ENCODE measurements at regions not wholly inside any gene's neighbourhood (a gene's known extent, or its start where the extent isn't known, plus 50 kb on each side); places are given as distances from the start of the nearest gene placed in this dataset.
"Not testable (repeated sequence)": the region's sequence is repeated elsewhere in the genome, so short reads cannot be mapped to it uniquely, and the experiment has no call there.

GRCh38 chr5:42109006-42109572 lies 184.0 kb downstream of the FBXO4 start:
- no peak overlapping the region for H3K27ac Mint-ChIP-seq
- Histone ChIP-seq H3K14ac (ENCODE audit: insufficient read depth, low read length) (no peak overlapping the region), H2BK15ac (ENCODE audit: low read depth, low read length) (no peak overlapping the region), H3K4me2 (ENCODE audit: insufficient read depth, insufficient read length, low read length) (no peak overlapping the region), H2AFZ (ENCODE audit: low read length) (no peak overlapping the region), H3T11ph (ENCODE audit: low read length) (no peak overlapping the region), H4K91ac (ENCODE audit: insufficient read length, low read depth, low read length) (no peak overlapping the region), H3K4ac (ENCODE audit: low read depth, low read length) (no peak overlapping the region), H3K23ac (ENCODE audit: insufficient read length, low read depth, low read length) (no peak overlapping the region), H3K56ac (ENCODE audit: insufficient read length, low read depth, low read length) (no peak overlapping the region), H2BK12ac (ENCODE audit: insufficient read length, low read depth, low read length) (no peak overlapping the region), H3K23me2 (ENCODE audit: insufficient read length, low read depth, low read length, poor library complexity, severe bottlenecking) (no peaks in the 10 kb centered on the region), H3K79me1 (ENCODE audit: insufficient read depth, low read depth, low read length, poor library complexity, severe bottlenecking) (no peaks in the 10 kb centered on the region), H3K4me1 (ENCODE audit: insufficient read depth, low read length) (no peaks in the 10 kb centered on the region), H3K79me2 (ENCODE audit: insufficient read depth, low read length) (no peaks in the 10 kb centered on the region), H2BK5ac (ENCODE audit: insufficient read length, low read length) (no peak overlapping the region), H4K20me1 (ENCODE audit: control insufficient read depth, insufficient read depth, insufficient read length) (no peaks in the 10 kb centered on the region), H2BK120ac (ENCODE audit: low read depth, low read length, poor library complexity, severe bottlenecking) (no peak overlapping the region), H2BK20ac (ENCODE audit: low read depth, low read length, poor library complexity, severe bottlenecking) (no peak overlapping the region), H3K9ac (ENCODE audit: extremely low read depth, insufficient read length, low read length) (no peak overlapping the region), H2AK5ac (ENCODE audit: insufficient read length, low read length) (no peak overlapping the region), H3K27ac (ENCODE audit: insufficient read length, low read depth, low read length) (no peak overlapping the region), H4K5ac (ENCODE audit: insufficient read length, low read depth, low read length) (no peak overlapping the region), H3K18ac (ENCODE audit: insufficient read length, low read depth, low read length) (no peak overlapping the region), H3K9me3 (ENCODE audit: control insufficient read depth, low read depth, low read length) (no peaks in the 10 kb centered on the region), H4K8ac (replicated peaks; ENCODE audit: insufficient read length, low read depth, low read length) (no peak overlapping the region), H3K27me3 (ENCODE audit: insufficient read depth, low read length) (no peaks in the 10 kb centered on the region)
- no peak for DNase-seq
- peaks cover 2 to 4% of the 10 kb centered on the region in 2 experiments; a peak in 2 of 4 replicates for H3K4me1 Mint-ChIP-seq
- no peaks in the 10 kb centered on the region for H3K27me3 Mint-ChIP-seq (ENCODE audit: low read depth)
- WGBS (ENCODE audit: extremely low coverage, insufficient read length, low lambda C conversion rate) = no CpG with 5 or more reads among the region's 3 CpGs
- H3K36me3 Mint-ChIP-seq (ENCODE audit: insufficient read depth in 1 of 3, low read depth in 3 of 3) = peaks cover 6 to 44% (median 18%) of the 10 kb centered on the region in 3 experiments
- peaks cover 47 to 51% of the 10 kb centered on the region in 2 experiments for H3K9me3 Mint-ChIP-seq
- no peak overlapping the region for H3K4me3 Mint-ChIP-seq
- no peak for TF ChIP-seq CTCF (conservative IDR thresholded peaks at IDR 0.05)

DNA sequence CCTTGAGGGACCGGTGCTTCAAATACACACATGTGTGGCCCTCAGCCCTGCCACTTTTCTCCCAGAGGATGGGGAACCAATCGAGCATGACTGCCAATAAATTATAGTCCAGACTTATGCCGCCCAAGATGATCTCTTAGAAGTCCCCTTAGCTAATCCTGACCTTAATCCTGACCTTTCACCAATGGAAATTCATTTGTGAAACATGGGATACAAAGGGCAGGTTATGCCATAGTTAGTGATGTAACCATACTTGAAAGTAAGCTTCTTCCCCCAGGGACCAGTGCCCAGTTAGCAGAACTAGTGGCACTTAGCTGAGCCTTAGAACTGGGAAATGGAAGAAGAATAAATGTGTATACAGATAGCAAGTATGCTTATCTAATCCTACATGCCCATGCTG lies 190.6 kb downstream of the FBXO4 start:
- not testable (repeated sequence) for H3K14ac ChIP-seq (ENCODE audit: insufficient read depth, low read length); H4K8ac ChIP-seq (replicated peaks; ENCODE audit: insufficient read length, low read depth, low read length); H2BK12ac ChIP-seq (ENCODE audit: insufficient read length, low read depth, low read length); H3K4me1 Mint-ChIP-seq; H3K79me1 ChIP-seq (ENCODE audit: insufficient read depth, low read depth, low read length, poor library complexity, severe bottlenecking); H3K56ac ChIP-seq (ENCODE audit: insufficient read length, low read depth, low read length); H4K20me1 ChIP-seq (ENCODE audit: control insufficient read depth, insufficient read depth, insufficient read length); H3T11ph ChIP-seq (ENCODE audit: low read length); H3K9ac ChIP-seq (ENCODE audit: extremely low read depth, insufficient read length, low read length); H3K9me3 ChIP-seq (ENCODE audit: control insufficient read depth, low read depth, low read length); H3K27me3 ChIP-seq (ENCODE audit: insufficient read depth, low read length); H4K91ac ChIP-seq (ENCODE audit: insufficient read length, low read depth, low read length); H4K5ac ChIP-seq (ENCODE audit: insufficient read length, low read depth, low read length); H2BK15ac ChIP-seq (ENCODE audit: low read depth, low read length); H3K4ac ChIP-seq (ENCODE audit: low read depth, low read length); H2BK120ac ChIP-seq (ENCODE audit: low read depth, low read length, poor library complexity, severe bottlenecking); H3K23ac ChIP-seq (ENCODE audit: insufficient read length, low read depth, low read length); H3K4me1 ChIP-seq (ENCODE audit: insufficient read depth, low read length); DNase-seq; H2BK20ac ChIP-seq (ENCODE audit: low read depth, low read length, poor library complexity, severe bottlenecking); H3K23me2 ChIP-seq (ENCODE audit: insufficient read length, low read depth, low read length, poor library complexity, severe bottlenecking); H3K27ac Mint-ChIP-seq; H3K4me2 ChIP-seq (ENCODE audit: insufficient read depth, insufficient read length, low read length); H3K27ac ChIP-seq (ENCODE audit: insufficient read length, low read depth, low read length); H2AK5ac ChIP-seq (ENCODE audit: insufficient read length, low read length); H2BK5ac ChIP-seq (ENCODE audit: insufficient read length, low read length); H3K79me2 ChIP-seq (ENCODE audit: insufficient read depth, low read length); H2AFZ ChIP-seq (ENCODE audit: low read length); H3K4me3 Mint-ChIP-seq; H3K27me3 Mint-ChIP-seq (ENCODE audit: low read depth); H3K18ac ChIP-seq (ENCODE audit: insufficient read length, low read depth, low read length)
- H3K9me3 Mint-ChIP-seq = peaks cover 23% of the 10 kb centered on the region in 2 experiments
- peaks cover under 1 to 22% (median 10%) of the 10 kb centered on the region in 3 experiments for H3K36me3 Mint-ChIP-seq (ENCODE audit: insufficient read depth in 1 of 3, low read depth in 3 of 3)
- WGBS (ENCODE audit: extremely low coverage, insufficient read length, low lambda C conversion rate) = no CpG with 5 or more reads among the region's 3 CpGs
